ENCODE measurements at regions not wholly inside any gene's neighbourhood (a gene's known extent, or its start where the extent isn't known, plus 50 kb on each side); places are given as distances from the start of the nearest gene placed in this dataset.

GRCh38 chr3:72242326-72242725, 457.4 kb upstream of the PROK2 start:
- Histone ChIP-seq H3K9me3 (no peaks in the 10 kb centered on the region), H3K4me3 (no peak overlapping the region), H3K4me1 (peaks cover 0 to 43% of the 10 kb centered on the region in 2 donors), H3K27ac (no peak overlapping the region), H3K27me3 (no peaks in the 10 kb centered on the region), H3K36me3 (no peaks in the 10 kb centered on the region)
- no peak for DNase-seq (ENCODE audit: low spot score)
- no peak for TF ChIP-seq CTCF (IDR thresholded peaks at IDR 0.05)

DNA sequence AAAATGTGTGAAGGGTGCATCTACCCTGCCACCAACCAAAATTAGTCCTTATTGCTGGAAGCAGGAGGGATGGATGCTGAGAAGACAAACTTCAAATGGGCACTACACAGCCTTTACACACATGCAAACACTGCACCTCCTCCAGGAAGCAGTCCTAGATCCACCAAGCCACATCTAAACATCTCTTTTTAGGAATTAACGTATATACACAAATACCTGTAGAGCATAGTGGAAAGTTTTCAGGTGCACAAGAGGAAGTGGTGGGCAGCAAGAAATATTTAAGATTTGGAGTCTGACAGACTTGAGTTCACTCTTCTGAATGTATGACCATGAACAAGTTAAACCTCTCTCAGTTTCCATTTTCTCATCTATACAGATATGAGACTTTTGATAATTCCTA, 456.6 kb upstream of the PROK2 start:
- no peaks in the 10 kb centered on the region for H3K36me3 ChIP-seq
- peaks cover 0 to 35% of the 10 kb centered on the region in 2 donors for H3K4me1 ChIP-seq
- no peak overlapping the region for H3K27ac ChIP-seq
- TF ChIP-seq CTCF (IDR thresholded peaks at IDR 0.05), result no peak
- H3K4me3 ChIP-seq, result no peak overlapping the region
- H3K27me3 ChIP-seq, result no peaks in the 10 kb centered on the region
- H3K9me3 ChIP-seq, result no peaks in the 10 kb centered on the region
- no peak for DNase-seq (ENCODE audit: low spot score)

DNA sequence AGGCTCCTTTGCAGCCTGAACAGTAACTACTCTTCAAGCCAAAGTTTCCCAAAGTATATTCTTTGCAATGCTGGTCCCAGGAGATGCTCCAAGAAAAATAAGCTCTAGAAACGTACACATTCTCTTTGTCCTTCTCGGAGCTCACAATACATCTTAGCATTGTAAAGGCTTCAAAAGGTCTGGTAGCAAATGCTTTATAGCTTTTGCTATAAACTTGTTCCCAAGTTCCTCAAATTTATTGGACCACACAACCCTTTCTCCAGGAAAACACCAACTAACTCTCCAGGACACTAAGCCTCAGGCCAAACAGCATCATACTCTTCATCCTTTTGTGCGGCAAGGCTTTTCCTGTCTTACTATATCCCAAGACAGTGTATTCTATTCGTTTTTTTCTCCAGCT, 455.6 kb upstream of the PROK2 start:
- no peaks in the 10 kb centered on the region for H3K36me3 ChIP-seq
- H3K4me3 ChIP-seq, result no peak overlapping the region
- H3K4me1 ChIP-seq, result peaks cover 0 to 25% of the 10 kb centered on the region in 2 donors
- H3K27me3 ChIP-seq, result no peaks in the 10 kb centered on the region
- DNase-seq (ENCODE audit: low spot score), result no peak
- H3K27ac ChIP-seq, result no peak overlapping the region
- TF ChIP-seq CTCF (IDR thresholded peaks at IDR 0.05), result no peak
- no peaks in the 10 kb centered on the region for H3K9me3 ChIP-seq

- no peak for TF ChIP-seq CTCF (IDR thresholded peaks at IDR 0.05)
- Histone ChIP-seq H3K4me3 (no peak overlapping the region), H3K27ac (no peak overlapping the region), H3K36me3 (no peaks in the 10 kb centered on the region), H3K9me3 (no peaks in the 10 kb centered on the region), H3K27me3 (no peaks in the 10 kb centered on the region), H3K4me1 (peaks cover 0 to 21% of the 10 kb centered on the region in 2 donors)
- DNase-seq (ENCODE audit: low spot score), result no peak
Measured at GRCh38 chr3:72238801-72239200, 453.9 kb upstream of the PROK2 start.

- H3K4me1 ChIP-seq, result peaks cover 0 to 22% of the 10 kb centered on the region in 2 donors
- no peak overlapping the region for H3K27ac ChIP-seq
- TF ChIP-seq CTCF (IDR thresholded peaks at IDR 0.05), result no peak
- H3K4me3 ChIP-seq, result no peak overlapping the region
- no peak for DNase-seq (ENCODE audit: low spot score)
- no peaks in the 10 kb centered on the region for H3K9me3 ChIP-seq
- no peaks in the 10 kb centered on the region for H3K36me3 ChIP-seq
- no peaks in the 10 kb centered on the region for H3K27me3 ChIP-seq
Measured at GRCh38 chr3:72238010-72238691, 453.2 kb upstream of the PROK2 start.

GRCh38 chr3:72237679-72238009, 452.7 kb upstream of the PROK2 start:
- TF ChIP-seq CTCF (IDR thresholded peaks at IDR 0.05), result no peak
- H3K36me3 ChIP-seq, result no peaks in the 10 kb centered on the region
- H3K4me3 ChIP-seq, result no peak overlapping the region

More at GRCh38 chr3:72237679-72238009, 452.7 kb upstream of the PROK2 start:
- Histone ChIP-seq H3K27ac (no peak overlapping the region), H3K9me3 (no peaks in the 10 kb centered on the region), H3K4me1 (peaks cover 0 to 22% of the 10 kb centered on the region in 2 donors), H3K27me3 (no peaks in the 10 kb centered on the region)
- DNase-seq (ENCODE audit: low spot score), result no peak

Data from right atrium auricular region (tissue), 2 donors.